HG02610 (cell line): ENCODE measurements at regions not wholly inside any gene's neighbourhood (a gene's known extent, or its start where the extent isn't known, plus 50 kb on each side); places are given as distances from the start of the nearest gene placed in this dataset.

Experiments used
- ATAC-seq: cut with Tn5 transposase; IDR thresholded peaks from one replicate; pipeline ENCODE4 v1.9.1; 2021; ENCODE audit warnings: mild to moderate bottlenecking, moderate library complexity; ENCODE audit not compliant: unreplicated experiment

- no peak for ATAC-seq
Observed at GRCh38 chr2:9106338-9107167, 100.1 kb upstream of the ASAP2 start.

DNA sequence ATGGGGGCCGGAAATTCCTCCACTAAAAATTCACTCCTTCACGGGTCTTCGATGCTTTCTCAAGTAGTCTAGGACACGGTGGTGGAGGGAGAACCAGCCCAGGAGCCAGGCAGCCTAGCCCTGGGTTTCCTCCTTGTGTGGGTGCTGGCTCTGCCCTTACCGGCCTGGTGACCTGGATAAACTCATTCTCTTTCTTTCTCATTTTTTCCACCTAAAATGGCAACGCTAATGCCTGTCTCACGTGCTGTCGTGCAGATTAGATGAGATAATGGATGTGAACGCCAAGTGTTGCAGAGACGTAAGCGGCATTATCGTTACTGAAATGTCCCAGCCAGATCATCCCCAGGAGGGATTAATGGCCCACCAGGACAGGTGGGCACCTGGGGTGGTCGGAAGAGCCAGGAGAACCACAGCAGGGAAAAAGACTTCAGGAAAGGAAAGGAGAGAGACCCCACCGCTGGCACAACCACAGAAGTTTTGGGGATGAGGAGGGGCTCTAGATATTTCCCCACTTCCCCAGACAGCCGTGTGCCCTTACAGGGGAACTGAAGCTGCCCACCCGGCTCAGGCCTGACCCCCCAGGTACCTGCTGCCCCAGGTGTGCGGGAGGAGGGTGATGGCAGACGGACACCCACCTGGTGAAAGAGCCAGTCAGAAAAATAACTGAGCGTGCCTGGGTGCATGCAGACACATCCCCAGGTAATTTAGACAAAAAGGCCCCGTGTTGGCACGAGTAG lies 100.8 kb upstream of the ASAP2 start:
- ATAC-seq: no peak

DNA sequence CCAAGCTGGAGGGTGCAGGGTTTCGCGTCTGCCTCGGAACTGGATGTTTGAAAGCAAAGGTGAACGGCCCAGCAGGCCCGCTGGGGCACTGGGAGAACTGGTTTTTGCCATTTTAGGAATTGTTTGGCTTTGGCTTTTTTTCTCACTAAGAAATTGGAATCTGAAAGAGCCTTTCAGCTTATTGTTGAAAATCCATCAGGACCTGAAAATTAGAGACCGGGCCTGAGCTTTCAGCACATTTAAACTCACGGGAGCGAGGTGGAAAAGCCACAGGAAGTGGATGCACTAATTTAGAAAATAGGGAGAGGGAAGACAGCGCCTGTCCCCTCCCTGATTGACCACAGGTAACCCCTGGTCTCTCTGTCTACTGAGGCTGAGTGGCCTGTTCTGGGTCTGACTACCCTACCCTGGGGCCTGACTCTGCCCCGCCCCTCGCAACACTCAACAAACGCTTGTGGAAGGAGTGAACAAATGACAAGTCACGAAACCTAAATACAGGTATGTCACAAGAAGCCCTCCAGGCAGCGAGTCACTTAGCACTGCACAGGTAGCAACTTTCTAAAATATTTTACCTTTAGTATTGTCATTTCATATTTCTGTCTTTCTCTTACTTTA lies 100.3 kb upstream of the MBOAT2 start:
- ATAC-seq: no peak

- no peak for ATAC-seq
Observed at GRCh38 chr2:9102861-9103662, 99.6 kb upstream of the MBOAT2 start.

DNA sequence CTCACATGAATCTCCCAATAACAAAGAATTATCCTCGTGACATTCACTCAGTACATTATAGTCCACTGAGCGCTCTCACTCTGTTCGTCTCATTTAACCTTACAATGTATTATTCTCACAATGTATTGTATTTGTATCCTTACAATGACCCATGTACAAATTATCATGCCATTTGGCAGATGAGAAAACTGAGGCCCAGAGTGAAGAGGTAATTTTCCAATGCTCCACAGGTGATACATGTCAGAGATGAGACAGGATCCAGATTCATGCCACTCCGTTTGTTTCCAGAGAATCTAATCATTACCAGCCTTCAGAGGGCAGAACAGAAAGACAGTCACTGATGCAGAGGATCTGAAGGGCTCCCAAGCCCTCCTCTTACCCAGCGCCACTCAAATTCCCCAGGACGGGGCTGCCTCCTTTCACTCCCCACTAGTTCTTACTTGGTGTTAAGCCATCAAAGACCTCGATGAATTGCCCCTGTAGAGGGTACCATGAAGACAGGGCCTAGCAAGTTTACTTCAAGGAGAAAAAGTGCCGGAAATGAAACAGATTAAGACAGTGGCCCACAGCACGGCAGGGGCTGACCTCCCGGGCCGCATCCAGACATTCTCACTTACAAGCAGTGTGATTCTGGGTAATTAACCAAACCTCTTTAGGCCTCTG lies 98.4 kb upstream of the MBOAT2 start:
- no peak for ATAC-seq

- peak; percentile 59 for ATAC-seq
Observed at GRCh38 chr2:9100080-9100876, 96.8 kb upstream of the MBOAT2 start.

GRCh38 chr2:9099341-9099751 lies 95.9 kb upstream of the MBOAT2 start:
- peak; percentile 79 for ATAC-seq

DNA sequence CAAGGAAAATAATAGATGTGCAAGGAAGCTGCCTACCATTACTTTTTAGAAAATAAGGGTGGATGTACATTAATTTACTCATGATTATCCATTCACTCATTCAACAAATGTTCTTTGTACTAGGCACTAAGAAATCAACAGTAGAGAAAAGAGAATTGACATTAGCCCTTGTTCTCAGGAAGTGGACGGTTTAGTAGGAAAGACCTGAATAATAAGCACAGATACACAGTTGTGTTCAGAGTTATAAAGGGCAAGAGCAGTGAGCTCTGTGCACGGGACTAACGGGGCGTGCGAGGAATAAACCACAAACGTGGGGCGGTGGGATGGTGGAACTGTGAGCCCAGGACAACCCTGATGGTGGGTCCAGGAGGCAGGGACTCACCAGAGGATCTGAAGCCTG lies 94.4 kb upstream of the MBOAT2 start:
- no peak for ATAC-seq

GRCh38 chr2:9097239-9097638 lies 93.8 kb upstream of the MBOAT2 start:
- no peak for ATAC-seq

DNA sequence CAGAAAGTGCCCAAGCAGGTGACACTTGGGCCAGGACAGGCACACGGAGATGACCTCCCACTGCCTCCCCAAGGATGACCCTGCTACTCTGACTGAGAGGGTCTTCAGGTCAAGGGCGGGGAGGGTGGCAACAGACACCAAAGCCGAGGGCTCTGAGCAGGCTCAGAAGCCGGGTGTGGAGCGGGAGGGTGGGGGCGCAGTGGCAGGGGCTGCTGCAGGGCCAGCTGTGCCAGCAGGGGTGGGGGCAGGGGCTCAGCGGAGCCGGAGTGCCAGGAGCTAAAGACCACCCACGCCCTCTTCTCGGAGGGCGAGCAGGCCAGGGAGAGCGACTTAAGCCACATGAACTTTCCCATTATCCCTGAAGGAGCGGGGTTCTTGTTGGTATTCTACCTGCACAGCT lies 93.3 kb upstream of the MBOAT2 start:
- ATAC-seq: no peak

GRCh38 chr2:9095690-9096089 lies 92.2 kb upstream of the MBOAT2 start:
- ATAC-seq: no peak

- ATAC-seq: no peak
Observed at GRCh38 chr2:9095226-9095625, 91.7 kb upstream of the MBOAT2 start.

GRCh38 chr2:9094117-9094516 lies 90.6 kb upstream of the MBOAT2 start:
- ATAC-seq: no peak

GRCh38 chr2:9093324-9093723 lies 89.8 kb upstream of the MBOAT2 start:
- no peak for ATAC-seq

DNA sequence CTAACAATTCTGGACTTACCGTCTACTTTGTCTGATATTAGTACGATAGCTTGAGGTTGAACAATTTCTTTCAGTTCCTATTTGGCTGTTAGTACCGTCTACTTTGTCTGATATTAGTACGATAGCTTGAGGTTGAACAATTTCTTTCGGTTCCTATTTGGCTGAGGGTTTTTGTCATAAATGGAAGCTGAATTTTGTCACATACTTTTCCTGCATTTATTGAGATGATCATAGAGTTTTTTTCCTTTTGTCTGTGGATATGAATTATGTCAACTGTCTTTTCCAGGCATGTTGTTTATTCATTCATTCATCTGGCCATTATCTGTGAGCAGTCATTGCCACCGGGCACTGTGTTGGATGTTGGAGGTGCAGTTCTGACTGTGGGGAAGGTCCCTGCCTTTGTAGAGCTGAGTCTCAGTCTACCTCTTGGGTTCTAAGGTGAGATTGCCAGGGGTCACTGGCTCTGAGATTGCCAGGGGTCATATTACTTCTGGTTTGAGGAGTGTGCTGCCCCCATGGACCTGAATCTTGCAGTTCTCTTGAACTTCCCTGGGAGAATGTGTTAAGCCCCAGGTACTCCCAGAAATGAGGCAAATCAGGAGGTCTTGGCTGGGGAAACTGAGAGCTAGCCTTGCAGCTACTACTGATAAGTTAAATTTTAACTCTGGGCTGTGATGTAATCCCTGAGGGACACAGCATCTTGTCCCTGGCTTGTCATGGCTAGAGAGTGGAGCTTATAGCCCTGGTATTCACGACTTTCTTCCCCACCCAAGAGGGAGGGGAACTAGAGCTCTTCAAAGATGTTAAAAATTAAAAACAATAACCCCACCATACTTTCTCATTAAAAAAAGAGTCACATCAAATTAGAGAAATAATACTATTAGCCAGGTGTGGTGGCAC lies 89.1 kb upstream of the MBOAT2 start:
- peak; percentile 91 for ATAC-seq

- ATAC-seq: no peak
Observed at GRCh38 chr2:9091811-9092210, 88.3 kb upstream of the MBOAT2 start.

DNA sequence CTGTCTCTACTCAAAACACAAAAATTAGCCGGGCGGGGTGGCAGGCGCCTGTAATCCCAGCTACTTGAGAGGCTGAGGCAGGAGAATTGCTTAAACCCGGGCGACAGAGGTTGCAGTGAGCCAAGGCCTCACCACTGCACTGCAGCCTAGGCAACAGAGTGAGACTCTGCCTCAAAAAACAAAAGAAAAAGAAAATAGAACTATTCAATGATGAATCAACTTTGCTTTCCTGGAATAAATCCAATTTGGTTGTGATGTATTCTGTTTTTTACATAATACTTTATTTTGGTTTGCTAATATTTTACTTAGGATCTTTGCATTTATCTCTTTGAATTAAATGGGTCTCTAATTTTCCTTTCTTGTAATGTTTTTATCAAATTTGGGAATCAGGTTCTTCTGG lies 86.3 kb upstream of the MBOAT2 start:
- ATAC-seq: no peak

DNA sequence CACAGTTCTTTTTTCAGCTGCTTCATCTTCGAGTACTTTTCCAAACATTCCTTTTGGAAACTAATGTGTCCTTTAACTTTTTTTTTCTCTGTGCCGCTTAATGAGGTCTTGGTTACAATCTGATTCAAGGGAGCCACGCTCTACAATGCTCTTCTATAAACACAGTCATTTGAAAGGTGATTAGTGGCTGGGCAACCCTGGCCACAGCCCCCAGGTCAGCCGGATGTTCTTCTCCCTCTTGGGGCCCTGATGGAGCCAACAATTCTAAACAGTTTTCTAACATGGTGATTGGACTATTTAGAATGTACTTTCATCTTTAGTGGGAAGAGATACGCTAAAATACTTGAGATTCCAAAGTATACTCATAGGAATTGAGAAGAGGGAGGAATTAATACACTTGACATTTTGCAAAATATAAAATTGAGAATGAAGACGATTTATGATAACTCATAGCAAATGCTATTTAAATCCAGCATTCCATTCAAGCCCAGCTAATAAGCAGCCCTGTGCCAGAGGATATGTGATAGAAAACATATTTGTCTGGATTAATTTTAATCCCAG lies 83.7 kb upstream of the MBOAT2 start:
- ATAC-seq: no peak
